GM12878 (cell line): ENCODE measurements at regions not wholly inside any gene's neighbourhood (a gene's known extent, or its start where the extent isn't known, plus 50 kb on each side); places are given as distances from the start of the nearest gene placed in this dataset.

Experiments
- ATAC-seq: fragments of 200-7000 bp; cut with Tn5 transposase; 3 replicates; pipeline ENCODE4 v1.9.1; 2020; ENCODE audit warnings: mild to moderate bottlenecking, moderate library complexity
- BruUV-seq: library from RNA; stranded (reverse); fragments of 400-500 nt; replicated peaks from 2 replicates; lab custom pipeline; 2021; lab: Mats Ljungman, UMichigan
- CTCF ChIA-PET: fragments of 300-600 bp; sonication (Branson Sonifier 250); formaldehyde crosslinking; extraction: SDS; loops from one replicate; lab custom pipeline; 2021; ENCODE audit warnings: inconsistent platforms; lab: Yijun Ruan, JAX
- POLR2A ChIA-PET: fragments of 350-600 bp; formaldehyde crosslinking; extraction: SDS; loops from one replicate; lab custom pipeline; 2021; ENCODE audit warnings: inconsistent platforms; lab: Charles Lee
- RAD21 ChIA-PET: fragments of 300-600 bp; sonication (Branson Sonifier 250); formaldehyde crosslinking; loops from one replicate; lab custom pipeline; 2023; ENCODE audit warnings: antibody characterized with exemption; ENCODE audit not compliant: unreplicated experiment; lab: Charles Lee
- SMC1A ChIA-PET: fragments of 300-600 bp; sonication (Branson Sonifier 250); formaldehyde crosslinking; loops from one replicate; lab custom pipeline; 2023; ENCODE audit not compliant: unreplicated experiment, uncharacterized antibody; lab: Charles Lee
- DNase-seq: peaks from one replicate; pipeline ENCODE4 v3.0.0-alpha.2; 2011; ENCODE audit warnings: low read depth, low spot score
- FAIRE-seq: peaks from 3 replicates; lab custom pipeline; 2011; peaks lifted over from hg19 to GRCh38; lab: Jason Lieb, UNC
- H2AFZ ChIP-seq: 2 replicates; pipeline ENCODE4 v1.6.0; 2011; ENCODE audit warnings: low read depth, low read length, control low read depth; ENCODE audit not compliant: control insufficient read depth
- H3K27ac ChIP-seq: 2 replicates; pipeline ENCODE4 v1.5.1; 2011; ENCODE audit warnings: control low read depth; ENCODE audit not compliant: control insufficient read depth, insufficient read depth
- H3K27me3 ChIP-seq, 2 experiments: replicated peaks in 1 of 2; 2 replicates each; pipeline versions ENCODE4 v1.6.0 to v1.6.1; 2011; ENCODE audit warnings: low read length in 1 of 2; ENCODE audit not compliant: control insufficient read depth in 2 of 2, insufficient read depth in 2 of 2
- H3K36me3 ChIP-seq, 2 experiments: 2 replicates each; pipeline ENCODE4 v1.5.1; 2011; ENCODE audit warnings: low read length in 1 of 2; ENCODE audit not compliant: control insufficient read depth in 2 of 2, insufficient read depth in 2 of 2
- H3K4me1 ChIP-seq: 2 replicates; pipeline ENCODE4 v1.6.1; 2011; ENCODE audit warnings: mild to moderate bottlenecking, low read length, moderate library complexity, mixed read lengths; ENCODE audit not compliant: control insufficient read depth, insufficient read depth
- H3K4me2 ChIP-seq: 2 replicates; pipeline ENCODE4 v1.6.0; 2011; ENCODE audit warnings: control low read depth; ENCODE audit not compliant: control insufficient read depth, insufficient read depth
- H3K4me3 ChIP-seq: fragments of 200-600 bp; sonication (generic); 2 replicates; pipeline ENCODE4 v1.5.1; 2016
- H3K79me2 ChIP-seq: 2 replicates; pipeline ENCODE4 v1.6.0; 2011; ENCODE audit warnings: low read length; ENCODE audit not compliant: control insufficient read depth, insufficient read depth
- H3K9ac ChIP-seq: 2 replicates; pipeline ENCODE4 v1.8.0; 2011; ENCODE audit warnings: low read length, control low read depth, mixed read lengths; ENCODE audit not compliant: control insufficient read depth, insufficient read depth
- H3K9me3 ChIP-seq: replicated peaks from 3 replicates; pipeline ENCODE4 v1.5.1; 2011; ENCODE audit warnings: mild to moderate bottlenecking, low read length; ENCODE audit not compliant: control insufficient read depth, insufficient read depth
- H4K20me1 ChIP-seq: 2 replicates; pipeline ENCODE4 v1.6.0; 2011; ENCODE audit not compliant: control insufficient read depth, insufficient read depth
- BACH1 ChIP-seq: fragments of 450-650 bp; IDR thresholded peaks from 2 replicates; pipeline ENCODE4 v1.6.1; 2017; ENCODE audit warnings: mild to moderate bottlenecking, borderline replicate concordance
- BMI1 ChIP-seq: fragments of 450-650 bp; IDR thresholded peaks from 2 replicates; pipeline ENCODE4 v1.6.1; 2016; ENCODE audit warnings: mild to moderate bottlenecking, moderate library complexity, borderline replicate concordance
- RAD21 ChIP-seq: IDR thresholded peaks from 2 replicates; pipeline ENCODE4 v1.6.1; 2011; ENCODE audit warnings: mild to moderate bottlenecking, low read depth, low read length, moderate library complexity; ENCODE audit not compliant: insufficient read depth
- WGBS: methylation state at CpG from one replicate; pipeline ENCODE4 v1.1.6; 2016; ENCODE audit warnings: low lambda C conversion rate; ENCODE audit not compliant: insufficient replicate concordance, insufficient coverage; ENCODE audit errors: missing lambda C conversion rate; 5-methylcytosine and 5-hydroxymethylcytosine counted together
- in situ Hi-C: fragments of 300-500 bp; cut with MboI; formaldehyde crosslinking; loops from 9 replicates; pipeline ENCODE4 v1.14.3; 2018; ENCODE audit warnings: mixed read lengths
- intact Hi-C: fragments of 100-400 bp; cut with micrococcal nuclease; formaldehyde crosslinking; loops from one replicate; pipeline ENCODE4 v1.14.2; 2022; ENCODE audit not compliant: unreplicated experiment
- TF ChIP-seq, protein P1 (sequence below): IDR thresholded peaks from 2 replicates; pipeline ENCODE4 v1.6.1; 2012; ENCODE audit warnings: low read depth, low read length, improper control_type of control experiment
- TF ChIP-seq, protein P2 (sequence below): fragments of 450-650 bp; IDR thresholded peaks from 2 replicates; pipeline ENCODE4 v1.6.1; 2017; ENCODE audit warnings: mild to moderate bottlenecking, low read depth, inconsistent platforms; ENCODE audit not compliant: poor library complexity, severe bottlenecking
- TF ChIP-seq, protein P3 (sequence below): fragments of 450-650 bp; IDR thresholded peaks from 2 replicates; pipeline ENCODE4 v1.6.1; 2018; ENCODE audit warnings: borderline replicate concordance, mild to moderate bottlenecking; ENCODE audit not compliant: partially characterized antibody

DNA sequence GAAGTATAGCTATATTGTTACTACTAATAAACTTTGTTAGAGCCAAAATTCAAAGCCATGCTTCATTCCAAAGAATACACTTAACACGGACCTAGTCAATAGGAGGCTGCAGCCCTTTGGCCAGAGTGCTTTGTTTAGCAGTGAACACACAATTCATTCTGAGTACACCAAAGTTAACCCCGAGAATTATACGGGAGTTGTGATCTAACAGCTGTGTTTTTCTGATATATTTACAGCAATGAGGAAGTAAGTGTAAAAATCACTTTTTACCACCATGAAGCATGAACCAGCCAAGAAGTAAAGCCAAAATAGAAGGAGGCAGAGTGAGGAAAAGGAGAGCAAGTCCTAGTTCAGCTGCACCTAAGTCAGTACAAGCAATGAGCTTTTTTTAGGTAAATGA lies 156.8 kb upstream of the PDE3A start:
- in situ Hi-C loops (no loop called here), intact Hi-C loops (loop anchor here (5.0 kb wide), 1 partner anchor 69 kb away; no protein-coding TSS in a partner anchor)
- CTCF ChIA-PET: interaction anchor here (0.9 to 1.4 kb wide), 5 partner anchors 49 to 470 kb away, joined by 3 to 4 read pairs (median 3); no protein-coding TSS in a partner anchor
- no peak for FAIRE-seq
- H3K27me3 ChIP-seq: no peaks in the 10 kb centered on the region
- no peaks in the 10 kb centered on the region for H3K9me3 ChIP-seq
- SMC1A ChIA-PET: interaction anchor here (0.6 to 2.1 kb wide), 15 partner anchors 9 to 1041 kb away, joined by 3 to 9 read pairs (median 3); no protein-coding TSS in a partner anchor
- POLR2A ChIA-PET: interaction anchor here (1.2 kb wide), 1 partner anchor 14 kb away, joined by 3 read pairs; no protein-coding TSS in a partner anchor
- H3K36me3 ChIP-seq: no peaks in the 10 kb centered on the region
- H3K27ac ChIP-seq: no peak overlapping the region
- H4K20me1 ChIP-seq: no peaks in the 10 kb centered on the region
- no peak overlapping the region for H3K4me3 ChIP-seq
- H3K4me1 ChIP-seq: no peaks in the 10 kb centered on the region
- no TSS peak for BruUV-seq
- peak; percentile 44 for ATAC-seq
- H3K4me2 ChIP-seq: no peak overlapping the region
- no peak overlapping the region for H2AFZ ChIP-seq
- no peaks in the 10 kb centered on the region for H3K79me2 ChIP-seq
- DNase-seq: no peak
- TF ChIP-seq RAD21 (no peak), BACH1 (no peak), BMI1 (no peak)
- TF ChIP-seq, protein P1, sequence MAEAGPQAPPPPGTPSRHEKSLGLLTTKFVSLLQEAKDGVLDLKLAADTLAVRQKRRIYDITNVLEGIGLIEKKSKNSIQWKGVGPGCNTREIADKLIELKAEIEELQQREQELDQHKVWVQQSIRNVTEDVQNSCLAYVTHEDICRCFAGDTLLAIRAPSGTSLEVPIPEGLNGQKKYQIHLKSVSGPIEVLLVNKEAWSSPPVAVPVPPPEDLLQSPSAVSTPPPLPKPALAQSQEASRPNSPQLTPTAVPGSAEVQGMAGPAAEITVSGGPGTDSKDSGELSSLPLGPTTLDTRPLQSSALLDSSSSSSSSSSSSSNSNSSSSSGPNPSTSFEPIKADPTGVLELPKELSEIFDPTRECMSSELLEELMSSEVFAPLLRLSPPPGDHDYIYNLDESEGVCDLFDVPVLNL: no peak
- TF ChIP-seq, protein P2, sequence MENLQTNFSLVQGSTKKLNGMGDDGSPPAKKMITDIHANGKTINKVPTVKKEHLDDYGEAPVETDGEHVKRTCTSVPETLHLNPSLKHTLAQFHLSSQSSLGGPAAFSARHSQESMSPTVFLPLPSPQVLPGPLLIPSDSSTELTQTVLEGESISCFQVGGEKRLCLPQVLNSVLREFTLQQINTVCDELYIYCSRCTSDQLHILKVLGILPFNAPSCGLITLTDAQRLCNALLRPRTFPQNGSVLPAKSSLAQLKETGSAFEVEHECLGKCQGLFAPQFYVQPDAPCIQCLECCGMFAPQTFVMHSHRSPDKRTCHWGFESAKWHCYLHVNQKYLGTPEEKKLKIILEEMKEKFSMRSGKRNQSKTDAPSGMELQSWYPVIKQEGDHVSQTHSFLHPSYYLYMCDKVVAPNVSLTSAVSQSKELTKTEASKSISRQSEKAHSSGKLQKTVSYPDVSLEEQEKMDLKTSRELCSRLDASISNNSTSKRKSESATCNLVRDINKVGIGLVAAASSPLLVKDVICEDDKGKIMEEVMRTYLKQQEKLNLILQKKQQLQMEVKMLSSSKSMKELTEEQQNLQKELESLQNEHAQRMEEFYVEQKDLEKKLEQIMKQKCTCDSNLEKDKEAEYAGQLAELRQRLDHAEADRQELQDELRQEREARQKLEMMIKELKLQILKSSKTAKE: no peak
- TF ChIP-seq, protein P3, sequence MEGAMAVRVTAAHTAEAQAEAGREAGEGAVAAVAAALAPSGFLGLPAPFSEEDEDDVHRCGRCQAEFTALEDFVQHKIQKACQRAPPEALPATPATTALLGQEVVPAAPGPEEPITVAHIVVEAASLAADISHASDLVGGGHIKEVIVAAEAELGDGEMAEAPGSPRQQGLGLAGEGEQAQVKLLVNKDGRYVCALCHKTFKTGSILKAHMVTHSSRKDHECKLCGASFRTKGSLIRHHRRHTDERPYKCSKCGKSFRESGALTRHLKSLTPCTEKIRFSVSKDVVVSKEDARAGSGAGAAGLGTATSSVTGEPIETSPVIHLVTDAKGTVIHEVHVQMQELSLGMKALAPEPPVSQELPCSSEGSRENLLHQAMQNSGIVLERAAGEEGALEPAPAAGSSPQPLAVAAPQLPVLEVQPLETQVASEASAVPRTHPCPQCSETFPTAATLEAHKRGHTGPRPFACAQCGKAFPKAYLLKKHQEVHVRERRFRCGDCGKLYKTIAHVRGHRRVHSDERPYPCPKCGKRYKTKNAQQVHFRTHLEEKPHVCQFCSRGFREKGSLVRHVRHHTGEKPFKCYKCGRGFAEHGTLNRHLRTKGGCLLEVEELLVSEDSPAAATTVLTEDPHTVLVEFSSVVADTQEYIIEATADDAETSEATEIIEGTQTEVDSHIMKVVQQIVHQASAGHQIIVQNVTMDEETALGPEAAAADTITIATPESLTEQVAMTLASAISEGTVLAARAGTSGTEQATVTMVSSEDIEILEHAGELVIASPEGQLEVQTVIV: no peak
- RAD21 ChIA-PET: interaction anchor here (0.6 to 2.4 kb wide), 4 partner anchors 88 to 472 kb away, joined by 3 to 10 read pairs (median 3); no protein-coding TSS in a partner anchor
- 0% methylated on average over 3 of the region's 3 CpGs for WGBS
- no peak overlapping the region for H3K9ac ChIP-seq
